IMR-90 (cell line): ENCODE measurements at regions not wholly inside any gene's neighbourhood (a gene's known extent, or its start where the extent isn't known, plus 50 kb on each side); places are given as distances from the start of the nearest gene placed in this dataset.

Source experiments
- ATAC-seq: fragments of 200-7000 bp; cut with Tn5 transposase; 2 replicates; pipeline ENCODE4 v1.9.1; 2020; ENCODE audit warnings: low read depth, mild to moderate bottlenecking, moderate library complexity
- BruUV-seq: library from RNA; stranded (reverse); fragments of 400-500 nt; replicated peaks from 2 replicates; lab custom pipeline; 2021; lab: Mats Ljungman, UMichigan
- CTCF ChIA-PET: fragments of 300-600 bp; formaldehyde crosslinking; extraction: SDS; loops from one replicate; lab custom pipeline; 2021; ENCODE audit warnings: antibody characterized with exemption; lab: Yijun Ruan, JAX
- POLR2A ChIA-PET: fragments of 300-600 bp; sonication (Branson Sonifier 250); formaldehyde crosslinking; loops from one replicate; lab custom pipeline; 2022; ENCODE audit warnings: antibody characterized with exemption; ENCODE audit not compliant: unreplicated experiment; lab: Charles Lee
- DNase-seq: peaks from one replicate; pipeline ENCODE4 v3.0.0; 2013
- H2AFZ ChIP-seq: replicated peaks from 2 replicates; pipeline ENCODE3; 2013; ENCODE audit warnings: low read length, mild to moderate bottlenecking; ENCODE audit not compliant: poor library complexity
- H2AK5ac ChIP-seq: 2 replicates; pipeline ENCODE4 v1.6.1; 2013; ENCODE audit warnings: low read depth, low read length, inconsistent platforms
- H2AK9ac ChIP-seq: replicated peaks from 2 replicates; pipeline ENCODE3; 2013; ENCODE audit warnings: mild to moderate bottlenecking, low read depth, low read length, moderate library complexity; ENCODE audit not compliant: poor library complexity
- H2BK120ac ChIP-seq: 2 replicates; pipeline ENCODE4 v1.6.1; 2013; ENCODE audit warnings: low read depth, low read length, inconsistent platforms
- H2BK15ac ChIP-seq: 3 replicates; pipeline ENCODE4 v1.6.1; 2013; ENCODE audit warnings: low read depth, low read length, inconsistent platforms
- H2BK20ac ChIP-seq: 2 replicates; pipeline ENCODE4 v1.6.1; 2013; ENCODE audit warnings: low read depth, mild to moderate bottlenecking, inconsistent platforms, low read length, moderate library complexity
- H2BK5ac ChIP-seq: 2 replicates; pipeline ENCODE4 v1.6.1; 2013; ENCODE audit warnings: mild to moderate bottlenecking, low read depth, low read length, inconsistent platforms; ENCODE audit not compliant: poor library complexity, severe bottlenecking
- H3K14ac ChIP-seq: replicated peaks from 2 replicates; pipeline ENCODE4 v1.6.1; 2013; ENCODE audit warnings: low read depth, low read length, inconsistent platforms
- H3K18ac ChIP-seq: 2 replicates; pipeline ENCODE4 v1.6.1; 2013; ENCODE audit warnings: low read depth, low read length, control low read depth
- H3K23ac ChIP-seq: 2 replicates; pipeline ENCODE4 v1.6.1; 2013; ENCODE audit warnings: low read depth, low read length, inconsistent platforms
- H3K27ac ChIP-seq: 2 replicates; pipeline ENCODE4 v1.5.1; 2013; ENCODE audit warnings: mild to moderate bottlenecking, control low read depth, low read length; ENCODE audit not compliant: insufficient read depth
- H3K27me3 ChIP-seq: 2 replicates; pipeline ENCODE4 v1.6.1; 2013; ENCODE audit warnings: low read length; ENCODE audit not compliant: control insufficient read depth, insufficient read depth
- H3K36me3 ChIP-seq: 2 replicates; pipeline ENCODE4 v1.6.1; 2013; ENCODE audit warnings: low read length, mixed read lengths; ENCODE audit not compliant: control insufficient read depth, insufficient read depth
- H3K4ac ChIP-seq: 2 replicates; pipeline ENCODE4 v1.6.1; 2013; ENCODE audit warnings: low read depth, low read length, inconsistent platforms
- H3K4me1 ChIP-seq: 2 replicates; pipeline ENCODE4 v1.6.1; 2013; ENCODE audit warnings: low read length, mixed read lengths; ENCODE audit not compliant: control insufficient read depth, insufficient read depth
- H3K4me2 ChIP-seq: 2 replicates; pipeline ENCODE4 v1.6.1; 2013; ENCODE audit warnings: low read depth, mild to moderate bottlenecking, control low read depth, low read length, moderate library complexity
- H3K4me3 ChIP-seq: 2 replicates; pipeline ENCODE4 v1.5.1; 2013; ENCODE audit warnings: low read depth, mild to moderate bottlenecking, control low read depth, low read length, moderate library complexity; ENCODE audit not compliant: insufficient read depth
- H3K56ac ChIP-seq: 2 replicates; pipeline ENCODE4 v1.6.1; 2013; ENCODE audit warnings: low read length, inconsistent platforms; ENCODE audit not compliant: insufficient read depth; ENCODE audit errors: extremely low read depth
- H3K79me1 ChIP-seq, 2 experiments: 2 replicates each; pipeline ENCODE4 v1.6.1; 2013; ENCODE audit warnings: low read length in 2 of 2, inconsistent platforms in 1 of 2, low read depth in 1 of 2
- H3K9ac ChIP-seq: 2 replicates; pipeline ENCODE4 v1.6.1; 2013; ENCODE audit warnings: low read depth, low read length, control low read depth
- H3K9me1 ChIP-seq: 2 replicates; pipeline ENCODE4 v1.6.1; 2013; ENCODE audit warnings: low read length, inconsistent platforms; ENCODE audit not compliant: insufficient read depth
- H3K9me3 ChIP-seq: 2 replicates; pipeline ENCODE4 v1.6.1; 2013; ENCODE audit warnings: low read length; ENCODE audit not compliant: control insufficient read depth, insufficient read depth
- H4K20me1 ChIP-seq: 2 replicates; pipeline ENCODE4 v1.6.1; 2013; ENCODE audit warnings: low read length, inconsistent platforms; ENCODE audit not compliant: insufficient read depth
- H4K5ac ChIP-seq: 2 replicates; pipeline ENCODE4 v1.6.1; 2013; ENCODE audit warnings: mild to moderate bottlenecking, low read depth, low read length, control low read depth
- H4K8ac ChIP-seq, 2 experiments: 2 replicates each; pipeline ENCODE4 v1.6.1; 2013; ENCODE audit warnings: low read depth in 2 of 2, low read length in 2 of 2, control low read depth in 1 of 2, inconsistent platforms in 1 of 2
- H4K91ac ChIP-seq: 2 replicates; pipeline ENCODE4 v1.6.1; 2013; ENCODE audit warnings: low read depth, low read length, inconsistent platforms; ENCODE audit not compliant: insufficient read depth
- BHLHE40 ChIP-seq: fragments of 150-350 bp; IDR thresholded peaks from 2 replicates; pipeline ENCODE4 v1.6.1; 2016; ENCODE audit warnings: mild to moderate bottlenecking, low read depth, low read length
- CEBPB ChIP-seq: IDR thresholded peaks from 2 replicates; pipeline ENCODE4 v1.6.1; 2012; ENCODE audit warnings: low read depth, low read length, improper control_type of control experiment
- CHD1 ChIP-seq: IDR thresholded peaks from 2 replicates; pipeline ENCODE4 v1.6.1; 2012; ENCODE audit warnings: low read depth, low read length, improper control_type of control experiment
- CTCF ChIP-seq: conservative IDR thresholded peaks from 2 replicates; pipeline ENCODE4 v1.5.1; 2012; ENCODE audit warnings: mild to moderate bottlenecking, low read depth, low read length, improper control_type of control experiment
- ELK1 ChIP-seq: fragments of 150-350 bp; IDR thresholded peaks from 2 replicates; pipeline ENCODE4 v1.6.1; 2016; ENCODE audit warnings: low read depth, mild to moderate bottlenecking, low read length, moderate library complexity, borderline replicate concordance
- FOS ChIP-seq: fragments of 150-350 bp; IDR thresholded peaks from 2 replicates; pipeline ENCODE4 v1.6.1; 2016; ENCODE audit warnings: low read depth, low read length
- MAFK ChIP-seq: IDR thresholded peaks from 2 replicates; pipeline ENCODE4 v1.6.1; 2012; ENCODE audit warnings: low read depth, low read length, improper control_type of control experiment
- MAZ ChIP-seq: IDR thresholded peaks from 2 replicates; pipeline ENCODE4 v1.6.1; 2012; ENCODE audit warnings: low read depth, mild to moderate bottlenecking, low read length, improper control_type of control experiment, moderate library complexity, borderline replicate concordance
- MXI1 ChIP-seq: IDR thresholded peaks from 2 replicates; pipeline ENCODE4 v1.6.1; 2012; ENCODE audit warnings: low read depth, mild to moderate bottlenecking, low read length, moderate library complexity, borderline replicate concordance
- NFE2L2 ChIP-seq: fragments of 150-350 bp; IDR thresholded peaks from 2 replicates; pipeline ENCODE4 v1.6.1; 2016; ENCODE audit warnings: low read depth, mild to moderate bottlenecking, low read length
- POLR2A ChIP-seq: IDR thresholded peaks from 2 replicates; pipeline ENCODE4 v1.6.1; 2012; ENCODE audit warnings: mild to moderate bottlenecking, low read depth, low read length
- RAD21 ChIP-seq: IDR thresholded peaks from 2 replicates; pipeline ENCODE4 v1.6.1; 2012; ENCODE audit warnings: low read length, improper control_type of control experiment
- RCOR1 ChIP-seq: IDR thresholded peaks from 2 replicates; pipeline ENCODE4 v1.6.1; 2012; ENCODE audit warnings: mild to moderate bottlenecking, low read length, improper control_type of control experiment; ENCODE audit not compliant: insufficient replicate concordance
- RFX5 ChIP-seq: IDR thresholded peaks from 2 replicates; pipeline ENCODE4 v1.8.0; 2012; ENCODE audit warnings: low read depth, mild to moderate bottlenecking, low read length, moderate library complexity
- SMC3 ChIP-seq: fragments of 150-350 bp; IDR thresholded peaks from 2 replicates; pipeline ENCODE4 v1.6.1; 2016; ENCODE audit warnings: low read depth, mild to moderate bottlenecking, antibody characterized with exemption, low read length, moderate library complexity
- USF2 ChIP-seq: fragments of 150-350 bp; IDR thresholded peaks from 2 replicates; pipeline ENCODE4 v1.6.1; 2017; ENCODE audit warnings: mild to moderate bottlenecking, antibody characterized with exemption, low read length, low read depth
- WGBS, 2 experiments: methylation state at CpG; one replicate each; pipeline versions ENCODE4 v1.1.5 to v1.1.7; 2013; ENCODE audit warnings: missing lambda C conversion rate in 2 of 2; ENCODE audit not compliant: insufficient read length in 1 of 2; ENCODE audit errors: extremely low coverage in 2 of 2; 5-methylcytosine and 5-hydroxymethylcytosine counted together
- dilution Hi-C: fragments of 300-500 bp; cut with HindIII; formaldehyde crosslinking; loops from one replicate; pipeline ENCODE4 v1.14.3; 2018; ENCODE audit warnings: low sequenced_read_pairs; ENCODE audit not compliant: unreplicated experiment
- in situ Hi-C: fragments of 300-500 bp; cut with MboI; formaldehyde crosslinking; loops from 3 replicates; pipeline ENCODE4 v1.14.3; 2019; ENCODE audit warnings: low sequenced_read_pairs, inconsistent platforms, mixed read lengths
- intact Hi-C: fragments of 100-400 bp; cut with micrococcal nuclease; formaldehyde crosslinking; loops from 2 replicates; pipeline ENCODE4 v1.10.0; 2022

- no peak overlapping the region for H3K14ac ChIP-seq
- no peak overlapping the region for H3K9ac ChIP-seq
- CTCF ChIA-PET, result interaction anchor here (0.9 to 1.6 kb wide), 6 partner anchors 66 to 101 kb away, joined by 3 to 4 read pairs (median 4); no protein-coding TSS in a partner anchor
- H4K8ac ChIP-seq, result no peak overlapping the region
- POLR2A ChIA-PET, result no interaction called here
- no peak overlapping the region for H2BK120ac ChIP-seq
- TF ChIP-seq NFE2L2 (no peak), CEBPB (no peak), ELK1 (no peak), MAZ (no peak), RAD21 (no peak), POLR2A (no peak), SMC3 (no peak), CHD1 (no peak), RFX5 (no peak), MXI1 (no peak), BHLHE40 (no peak), MAFK (no peak), CTCF (no peak), FOS (no peak), RCOR1 (no peak), USF2 (no peak)
- no CpG with 5 or more reads among the region's 3 CpGs for WGBS, 2 experiments
- no peak overlapping the region for H2BK20ac ChIP-seq
- peak overlapping the region; percentile 57; the same call in 1 of the 3 replicates for H2BK15ac ChIP-seq
- 0 out of 2 replicates have a peak overlapping the region, but pooled peaks have one; percentile 24 for H3K23ac ChIP-seq
- DNase-seq, result no peak
- no peak overlapping the region for H4K91ac ChIP-seq
- no peak overlapping the region for H3K27ac ChIP-seq
- H3K4ac ChIP-seq, result peak overlapping the region; percentile 53; the same call in 1 of the 2 replicates
- no peak overlapping the region; the same call in 1 of the 2 replicates for H3K18ac ChIP-seq
- H3K79me1 ChIP-seq, result peaks cover 31 to 64% of the 10 kb centered on the region in 2 experiments
- no peaks in the 10 kb centered on the region for H3K36me3 ChIP-seq
- no TSS peak for BruUV-seq
- H2AK5ac ChIP-seq, result no peak overlapping the region; the same call in 1 of the 2 replicates
- no peaks in the 10 kb centered on the region for H3K27me3 ChIP-seq
- no peak overlapping the region for H3K4me2 ChIP-seq
- no peak overlapping the region for H3K4me3 ChIP-seq
- no peak overlapping the region for H3K56ac ChIP-seq
- in situ Hi-C loops (loop anchor here (10.0 kb wide), 1 partner anchor 63 kb away; the partner anchor contains the start of gene ABL1), dilution Hi-C loops (no loop called here), intact Hi-C loops (loop anchor here (5.0 kb wide), 1 partner anchor 225 kb away; no protein-coding TSS in a partner anchor)
- H2AK9ac ChIP-seq, result no peak overlapping the region
- no peaks in the 10 kb centered on the region for H4K20me1 ChIP-seq
- H2BK5ac ChIP-seq, result no peak overlapping the region
- no peak overlapping the region; the same call in 1 of the 2 replicates for H4K5ac ChIP-seq
- H3K9me1 ChIP-seq, result peaks cover 7% of the 10 kb centered on the region; the same call in 1 of the 2 replicates
- ATAC-seq, result no peak
- peaks cover 8% of the 10 kb centered on the region for H3K4me1 ChIP-seq
- no peaks in the 10 kb centered on the region for H3K9me3 ChIP-seq
- H2AFZ ChIP-seq, result no peak overlapping the region
Observed at GRCh38 chr9:130772185-130772584, 62.9 kb upstream of the ABL1 start.
